Loucy (cell line): ENCODE measurements at regions not wholly inside any gene's neighbourhood (a gene's known extent, or its start where the extent isn't known, plus 50 kb on each side); places are given as distances from the start of the nearest gene placed in this dataset.

Source experiments
- H2AFZ ChIP-seq: fragments of 200-600 bp; sonication (generic); 2 replicates; pipeline ENCODE4 v1.6.0; 2016; ENCODE audit warnings: antibody characterized with exemption, mild to moderate bottlenecking, low read length, moderate library complexity
- H3F3A ChIP-seq: fragments of 200-600 bp; 2 replicates; pipeline ENCODE4 v1.6.0; 2016; ENCODE audit warnings: antibody characterized with exemption, low read depth, mild to moderate bottlenecking
- H3K27me3 ChIP-seq: fragments of 200-600 bp; sonication (generic); 2 replicates; pipeline ENCODE4 v1.6.1; 2014; ENCODE audit warnings: low read length, mild to moderate bottlenecking; ENCODE audit not compliant: insufficient read depth, poor library complexity, severe bottlenecking
- H3K36me3 ChIP-seq: fragments of 200-600 bp; sonication (generic); 2 replicates; pipeline ENCODE4 v1.6.1; 2016; ENCODE audit warnings: low read length; ENCODE audit not compliant: insufficient read depth
- H3K4me1 ChIP-seq: fragments of 200-600 bp; sonication (generic); 2 replicates; pipeline ENCODE4 v1.5.1; 2014; ENCODE audit warnings: low read length, mild to moderate bottlenecking; ENCODE audit not compliant: insufficient read depth, poor library complexity, severe bottlenecking
- H3K4me2 ChIP-seq: fragments of 200-600 bp; sonication (generic); 2 replicates; pipeline ENCODE4 v1.6.0; 2014; ENCODE audit warnings: antibody characterized with exemption, low read length, low read depth, mild to moderate bottlenecking; ENCODE audit not compliant: poor library complexity, severe bottlenecking
- H3K4me3 ChIP-seq: fragments of 200-600 bp; sonication (generic); 2 replicates; pipeline ENCODE4 v1.5.1; 2014; ENCODE audit warnings: low read length, mild to moderate bottlenecking, mixed read lengths; ENCODE audit not compliant: poor library complexity, severe bottlenecking
- H3K79me2 ChIP-seq: fragments of 200-600 bp; sonication (generic); 2 replicates; pipeline ENCODE4 v1.6.1; 2014; ENCODE audit warnings: low read length; ENCODE audit not compliant: insufficient read depth
- H3K9ac ChIP-seq: fragments of 200-600 bp; sonication (generic); 2 replicates; pipeline ENCODE4 v1.6.0; 2014; ENCODE audit warnings: mild to moderate bottlenecking, low read depth, low read length, moderate library complexity; ENCODE audit not compliant: poor library complexity, severe bottlenecking
- H3K9me2 ChIP-seq: fragments of 200-600 bp; sonication (generic); replicated peaks from 2 replicates; pipeline ENCODE4 v1.6.1; 2016; ENCODE audit warnings: low read depth, low read length, mixed read lengths
- H3K9me3 ChIP-seq: fragments of 200-600 bp; sonication (generic); 2 replicates; pipeline ENCODE4 v1.6.1; 2014; ENCODE audit warnings: mild to moderate bottlenecking, antibody characterized with exemption, low read length, low read depth; ENCODE audit not compliant: insufficient read depth
- H4K20me1 ChIP-seq: fragments of 200-600 bp; sonication (generic); 2 replicates; pipeline ENCODE4 v1.6.0; 2014; ENCODE audit warnings: antibody characterized with exemption, low read length, mild to moderate bottlenecking; ENCODE audit not compliant: insufficient read depth, poor library complexity, severe bottlenecking
- CTCF ChIP-seq: fragments of 200-600 bp; sonication (generic); conservative IDR thresholded peaks from 2 replicates; pipeline ENCODE4 v1.5.1; 2014; ENCODE audit warnings: mild to moderate bottlenecking, antibody characterized with exemption, low read length
- EZH2phosphoT487 ChIP-seq: fragments of 200-600 bp; IDR thresholded peaks from 2 replicates; pipeline ENCODE4 v1.6.1; 2018; ENCODE audit warnings: antibody characterized with exemption, mild to moderate bottlenecking, moderate library complexity, borderline replicate concordance

GRCh38 chr14:95815226-95815690, 61.4 kb upstream of the TUNAR start:
- no peaks in the 10 kb centered on the region for H3K27me3 ChIP-seq
- H4K20me1 ChIP-seq: no peaks in the 10 kb centered on the region
- no peaks in the 10 kb centered on the region for H3K9me3 ChIP-seq
- no peaks in the 10 kb centered on the region for H3K79me2 ChIP-seq
- H3F3A ChIP-seq: no peaks in the 10 kb centered on the region
- H2AFZ ChIP-seq: no peak overlapping the region
- no peaks in the 10 kb centered on the region for H3K36me3 ChIP-seq
- H3K9ac ChIP-seq: no peak overlapping the region
- no peaks in the 10 kb centered on the region for H3K9me2 ChIP-seq
- no peak for TF ChIP-seq EZH2phosphoT487
- no peak for TF ChIP-seq CTCF
- H3K4me1 ChIP-seq: no peaks in the 10 kb centered on the region
- H3K4me2 ChIP-seq: no peak overlapping the region
- H3K4me3 ChIP-seq: no peak overlapping the region

DNA sequence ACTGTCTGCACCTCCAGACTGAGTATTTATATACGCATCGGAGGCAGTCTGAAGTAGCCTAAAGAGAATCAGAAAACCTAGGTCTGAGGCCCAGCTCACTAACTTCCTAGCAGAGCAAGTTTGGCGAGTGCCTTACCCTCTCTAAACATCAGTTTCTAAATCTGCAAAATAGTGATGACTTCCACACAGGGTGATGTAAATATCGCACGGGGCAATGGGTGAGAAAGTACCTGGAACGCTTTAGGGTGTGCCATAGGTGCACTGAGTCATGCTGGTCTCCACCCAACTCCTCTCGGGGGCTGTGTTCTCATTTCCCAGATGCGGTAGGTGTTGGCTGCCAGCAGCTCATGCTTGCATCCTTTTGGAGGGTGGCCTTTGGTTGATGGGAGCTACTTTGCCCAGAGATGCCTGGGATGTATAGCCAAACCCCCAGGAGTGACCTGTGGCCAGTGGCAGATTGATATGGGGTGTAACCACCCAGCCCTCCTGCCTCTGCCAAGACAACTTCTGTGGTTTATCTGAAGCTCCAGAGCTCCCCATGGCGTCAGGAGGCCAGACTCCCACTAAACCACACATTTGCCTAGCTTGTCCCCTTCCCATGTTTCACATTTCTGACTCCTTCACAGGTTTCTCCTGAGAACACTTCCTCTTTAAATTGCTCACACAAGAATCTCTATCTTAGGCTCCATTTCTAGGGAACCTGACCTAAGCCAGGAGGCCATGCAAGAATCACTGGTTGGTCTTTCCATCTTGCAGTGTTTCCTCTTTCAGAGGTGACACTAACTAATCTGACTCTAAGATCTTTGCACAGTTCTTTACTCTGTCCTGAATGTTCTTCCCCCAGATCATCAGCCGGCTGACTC, 62.0 kb upstream of the TUNAR start:
- no peaks in the 10 kb centered on the region for H3F3A ChIP-seq
- H3K27me3 ChIP-seq: no peaks in the 10 kb centered on the region
- H3K9me2 ChIP-seq: no peaks in the 10 kb centered on the region
- no peaks in the 10 kb centered on the region for H3K4me1 ChIP-seq
- no peaks in the 10 kb centered on the region for H3K9me3 ChIP-seq
- TF ChIP-seq EZH2phosphoT487 (no peak), CTCF (no peak)
- no peak overlapping the region for H3K4me2 ChIP-seq
- H2AFZ ChIP-seq: no peak overlapping the region
- no peaks in the 10 kb centered on the region for H3K36me3 ChIP-seq
- no peaks in the 10 kb centered on the region for H3K79me2 ChIP-seq
- H3K9ac ChIP-seq: no peak overlapping the region
- no peak overlapping the region for H3K4me3 ChIP-seq
- H4K20me1 ChIP-seq: no peaks in the 10 kb centered on the region

DNA sequence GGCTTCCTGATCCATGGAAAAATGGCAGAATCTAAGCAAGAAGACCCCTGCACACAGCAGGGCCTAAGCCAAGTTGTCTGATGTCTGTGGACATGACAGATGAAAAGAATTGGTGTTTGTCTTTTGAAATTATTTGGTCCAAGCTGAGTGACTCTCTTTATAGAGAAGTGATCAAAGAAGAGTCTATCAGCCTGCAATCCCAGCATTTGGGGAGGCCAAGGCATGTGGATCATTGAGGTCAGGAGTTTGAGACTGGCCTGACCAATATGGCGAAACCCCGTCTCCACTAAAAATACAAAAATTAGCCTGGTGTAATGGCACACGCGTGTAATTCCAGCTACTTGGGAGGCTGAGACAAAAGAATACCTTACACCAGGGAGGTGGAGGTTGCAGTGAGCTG, 64.8 kb upstream of the TUNAR start:
- Histone ChIP-seq H3K9me3 (no peaks in the 10 kb centered on the region), H3K4me3 (no peak overlapping the region), H3K4me2 (no peak overlapping the region), H3K4me1 (no peaks in the 10 kb centered on the region), H4K20me1 (no peaks in the 10 kb centered on the region), H3K79me2 (no peaks in the 10 kb centered on the region), H3F3A (no peaks in the 10 kb centered on the region), H2AFZ (no peak overlapping the region), H3K27me3 (no peaks in the 10 kb centered on the region), H3K9me2 (no peaks in the 10 kb centered on the region), H3K36me3 (no peaks in the 10 kb centered on the region), H3K9ac (no peak overlapping the region)
- TF ChIP-seq EZH2phosphoT487 (no peak), CTCF (no peak)
